GM12891 (cell line): ENCODE measurements at regions not wholly inside any gene's neighbourhood (a gene's known extent, or its start where the extent isn't known, plus 50 kb on each side); places are given as distances from the start of the nearest gene placed in this dataset.

Experiments
- POLR2A ChIP-seq: IDR thresholded peaks from 2 replicates; pipeline ENCODE4 v1.6.1; 2011; ENCODE audit warnings: low read depth, low read length, control low read depth
- TAF1 ChIP-seq: IDR thresholded peaks from 2 replicates; pipeline ENCODE4 v1.6.1; 2011; ENCODE audit warnings: low read depth, low read length, control low read depth

DNA sequence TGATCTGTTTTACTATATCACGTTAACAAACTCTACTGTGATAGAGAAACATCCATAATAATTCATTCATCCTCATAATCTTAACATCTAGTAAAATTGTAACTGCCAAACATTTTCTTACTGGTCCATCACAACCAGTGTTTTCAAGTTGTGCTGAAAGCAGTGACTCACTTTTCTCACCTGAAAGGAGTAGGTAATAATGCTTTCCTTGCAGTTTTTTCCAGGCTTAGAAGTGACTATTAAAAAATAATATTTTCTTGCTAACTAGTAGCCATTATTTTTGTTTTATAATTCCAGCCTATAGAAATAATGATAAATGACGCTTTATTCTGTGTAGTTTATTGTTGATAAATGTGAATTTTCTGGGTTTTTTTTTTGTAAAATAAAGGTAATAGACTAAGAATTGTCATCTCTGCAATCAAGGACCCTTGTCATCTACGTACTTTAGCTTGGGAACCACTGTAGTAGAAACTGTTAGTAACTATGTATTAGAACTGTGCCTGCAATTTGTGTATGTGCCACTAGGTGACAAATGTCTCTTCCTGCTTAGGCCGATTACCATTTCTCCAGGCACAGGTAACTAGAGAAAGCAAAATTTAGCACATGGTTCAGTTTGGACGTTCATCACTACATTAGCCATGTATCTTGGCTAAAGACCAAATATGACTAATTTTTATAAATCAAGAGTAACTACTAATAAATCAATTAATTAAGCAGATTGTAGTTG, 409.4 kb upstream of the ERCC4 start:
- no peak for TF ChIP-seq TAF1
- no peak for TF ChIP-seq POLR2A
